ENCODE measurements at regions not wholly inside any gene's neighbourhood (a gene's known extent, or its start where the extent isn't known, plus 50 kb on each side); places are given as distances from the start of the nearest gene placed in this dataset.

DNA sequence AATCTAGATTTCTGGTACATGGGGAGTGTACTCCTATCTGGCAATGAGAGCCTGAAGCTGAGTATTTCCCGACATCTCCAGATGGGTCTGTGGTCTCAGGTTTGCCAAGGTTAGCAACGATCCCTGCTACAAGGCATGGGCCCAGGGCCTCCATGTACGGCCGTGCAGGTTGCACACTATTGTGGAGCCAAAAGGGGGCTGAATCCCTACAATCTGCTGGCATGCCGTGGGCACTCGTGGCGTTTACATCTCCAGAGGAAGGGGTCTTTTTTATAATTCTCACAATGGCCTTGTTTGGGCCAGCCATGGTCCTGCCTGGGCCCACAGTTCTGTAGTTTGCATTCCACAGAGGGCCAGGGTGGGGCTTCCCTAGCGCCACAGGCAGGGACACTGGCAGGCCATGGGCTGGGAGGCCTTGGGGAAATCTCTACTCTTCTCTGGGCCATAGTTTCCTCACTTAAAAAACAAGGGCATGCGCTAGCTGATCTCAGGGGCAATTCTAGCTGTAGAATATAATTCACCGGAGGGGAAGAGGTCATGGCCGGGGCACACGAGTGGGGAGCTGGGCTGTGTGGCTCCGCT, 68.9 kb upstream of the TLE3 start:
- no peak for TF ChIP-seq POLR2AphosphoS5 (IDR thresholded peaks at IDR 0.05; ENCODE audit: borderline replicate concordance, low read depth, low read length)
- TF ChIP-seq EZH2 (IDR thresholded peaks at IDR 0.05), result no peak

Data from SK-N-MC (cell line).